SK-N-SH (cell line): ENCODE measurements at regions not wholly inside any gene's neighbourhood (a gene's known extent, or its start where the extent isn't known, plus 50 kb on each side); places are given as distances from the start of the nearest gene placed in this dataset.

Experiments used
- CTCF ChIA-PET: fragments of 300-600, 350-600 bp; formaldehyde crosslinking; extraction: SDS; loops from one replicate; lab custom pipeline; 2021; lab: Yijun Ruan, JAX
- POLR2A ChIA-PET: fragments of 350-600 bp; sonication (Branson Sonifier 250); formaldehyde crosslinking; extraction: SDS; loops from one replicate; lab custom pipeline; 2020; ENCODE audit warnings: antibody characterized with exemption, inconsistent platforms; lab: Yijun Ruan, JAX
- DNase-seq: peaks from one replicate; pipeline ENCODE4 v3.0.0; 2012
- H2AFZ ChIP-seq: fragments of 200-600 bp; sonication (generic); 2 replicates; pipeline ENCODE4 v1.8.1; 2016; ENCODE audit warnings: antibody characterized with exemption, mild to moderate bottlenecking, low read depth
- H3F3A ChIP-seq: fragments of 200-600 bp; sonication (generic); replicated peaks from 2 replicates; pipeline ENCODE3; 2016; ENCODE audit warnings: antibody characterized with exemption, mild to moderate bottlenecking; ENCODE audit not compliant: insufficient read depth
- H3K27ac ChIP-seq, 2 experiments: fragments of 200-500 bp in 1 of 2; fragments of 200-600 bp in 1 of 2; sonication (Bioruptor generic) in 1 of 2; sonication (generic), shearing (Covaris generic) in 1 of 2; 2 replicates each; pipeline versions ENCODE4 v1.5.1 to v1.6.1; 2014 to 2016; ENCODE audit warnings: low read depth in 2 of 2, inconsistent platforms in 1 of 2, low read length in 1 of 2, mild to moderate bottlenecking in 1 of 2, mixed read lengths in 1 of 2
- H3K27me3 ChIP-seq: fragments of 200-600 bp; sonication (generic), shearing (Covaris generic); 2 replicates; pipeline ENCODE4 v1.6.1; 2016; ENCODE audit warnings: mixed run types; ENCODE audit not compliant: insufficient read depth
- H3K36me3 ChIP-seq, 2 experiments: fragments of 200-500 bp in 1 of 2; fragments of 200-600 bp in 1 of 2; sonication (Bioruptor generic) in 1 of 2; sonication (generic) in 1 of 2; replicated peaks in 1 of 2; 2 replicates each; pipeline versions ENCODE3 to v1.5.1; 2014 to 2016; ENCODE audit warnings: low read length in 1 of 2, mild to moderate bottlenecking in 1 of 2; ENCODE audit not compliant: insufficient read depth in 2 of 2, control insufficient read depth in 1 of 2
- H3K4me1 ChIP-seq, 2 experiments: fragments of 200-500 bp in 1 of 2; fragments of 200-600 bp in 1 of 2; sonication (Bioruptor generic) in 1 of 2; sonication (generic), shearing (Covaris generic) in 1 of 2; 2 replicates each; pipeline versions ENCODE4 v1.5.1 to v1.6.1; 2014 to 2016; ENCODE audit warnings: low read depth in 1 of 2, low read length in 1 of 2, mixed run types in 1 of 2; ENCODE audit not compliant: insufficient read depth in 2 of 2, control insufficient read depth in 1 of 2
- H3K4me2 ChIP-seq: fragments of 200-600 bp; sonication (generic), shearing (Covaris generic); 2 replicates; pipeline ENCODE4 v1.6.1; 2017; ENCODE audit warnings: mixed run types
- H3K4me3 ChIP-seq, 2 experiments: fragments of 200-500 bp in 1 of 2; fragments of 200-600 bp in 1 of 2; sonication (Bioruptor generic) in 1 of 2; sonication (generic), shearing (Covaris generic) in 1 of 2; 2 replicates each; pipeline versions ENCODE4 v1.5.1 to v1.8.1; 2014 to 2016; ENCODE audit warnings: low read depth in 2 of 2, inconsistent platforms in 1 of 2, low read length in 1 of 2, mild to moderate bottlenecking in 1 of 2, mixed read lengths in 1 of 2, moderate library complexity in 1 of 2
- H3K79me2 ChIP-seq: fragments of 200-600 bp; sonication (generic); 2 replicates; pipeline ENCODE4 v1.8.1; 2017; ENCODE audit warnings: mild to moderate bottlenecking; ENCODE audit not compliant: insufficient read depth
- H3K9ac ChIP-seq: fragments of 200-600 bp; sonication (generic); 2 replicates; pipeline ENCODE4 v1.6.1; 2017; ENCODE audit warnings: mixed run types
- H3K9me2 ChIP-seq: fragments of 200-600 bp; sonication (generic); 2 replicates; pipeline ENCODE4 v1.6.1; 2017; ENCODE audit warnings: mixed run types
- H3K9me3 ChIP-seq: fragments of 200-600 bp; sonication (generic); 2 replicates; pipeline ENCODE4 v1.6.1; 2017; ENCODE audit warnings: mixed run types, mild to moderate bottlenecking, moderate library complexity
- H4K20me1 ChIP-seq: fragments of 200-600 bp; sonication (generic); 2 replicates; pipeline ENCODE4 v1.6.1; 2017; ENCODE audit warnings: mild to moderate bottlenecking, mixed run types; ENCODE audit not compliant: insufficient read depth
- CHD2 ChIP-seq: fragments of 150-350 bp; IDR thresholded peaks from 2 replicates; pipeline ENCODE4 v1.6.1; 2018; ENCODE audit warnings: low read length; ENCODE audit not compliant: partially characterized antibody
- EP300 ChIP-seq, 2 experiments: IDR thresholded peaks; 2 replicates each; pipeline versions ENCODE4 v1.4.0 to v1.6.1; 2012; ENCODE audit warnings: borderline replicate concordance in 1 of 2, low read depth in 1 of 2, low read length in 1 of 2
- EZH2phosphoT487 ChIP-seq: fragments of 200-600 bp; sonication (generic); IDR thresholded peaks from 2 replicates; pipeline ENCODE4 v1.6.1; 2017; ENCODE audit warnings: low read depth, mixed run types, mild to moderate bottlenecking, antibody characterized with exemption, moderate library complexity, borderline replicate concordance
- FOSL2 ChIP-seq: IDR thresholded peaks from 2 replicates; pipeline ENCODE4 v1.4.0; 2012; ENCODE audit warnings: low read depth, mild to moderate bottlenecking, moderate library complexity, borderline replicate concordance
- FOXM1 ChIP-seq: IDR thresholded peaks from 2 replicates; pipeline ENCODE4 v1.4.0; 2012; ENCODE audit warnings: low read depth, mild to moderate bottlenecking
- GABPA ChIP-seq: IDR thresholded peaks from 2 replicates; pipeline ENCODE4 v1.4.0; 2012; ENCODE audit warnings: low read depth, mild to moderate bottlenecking
- JUND ChIP-seq: IDR thresholded peaks from 2 replicates; pipeline ENCODE4 v1.4.0; 2012
- MEF2A ChIP-seq: IDR thresholded peaks from 2 replicates; pipeline ENCODE4 v1.4.0; 2012; ENCODE audit warnings: low read depth, borderline replicate concordance
- MXI1 ChIP-seq: IDR thresholded peaks from 2 replicates; pipeline ENCODE4 v1.6.1; 2012; ENCODE audit warnings: mild to moderate bottlenecking, low read depth, low read length, improper control_type of control experiment
- RAD21 ChIP-seq: IDR thresholded peaks from 2 replicates; pipeline ENCODE4 v1.6.1; 2012; ENCODE audit warnings: mild to moderate bottlenecking, low read length
- RCOR1 ChIP-seq: fragments of 150-350 bp; IDR thresholded peaks from 2 replicates; pipeline ENCODE4 v1.6.1; 2017; ENCODE audit warnings: antibody characterized with exemption, low read length
- RXRA ChIP-seq: IDR thresholded peaks from 2 replicates; pipeline ENCODE4 v1.4.0; 2012; ENCODE audit warnings: low read depth, mild to moderate bottlenecking, borderline replicate concordance
- SMC3 ChIP-seq: IDR thresholded peaks from 2 replicates; pipeline ENCODE4 v1.6.1; 2012; ENCODE audit warnings: low read depth, low read length, improper control_type of control experiment
- TCF12 ChIP-seq: IDR thresholded peaks from 2 replicates; pipeline ENCODE4 v1.4.0; 2012
- TEAD4 ChIP-seq: IDR thresholded peaks from 2 replicates; pipeline ENCODE4 v1.4.0; 2012; ENCODE audit warnings: mild to moderate bottlenecking, borderline replicate concordance; ENCODE audit not compliant: insufficient read depth
- WGBS: methylation state at CpG from one replicate; pipeline ENCODE4 v1.1.6; 2017; ENCODE audit warnings: low lambda C conversion rate; 5-methylcytosine and 5-hydroxymethylcytosine counted together
- TF ChIP-seq, protein P1 (sequence below): IDR thresholded peaks from 2 replicates; pipeline ENCODE4; 2012
- TF ChIP-seq, protein P2 (sequence below): fragments of 200-600 bp; sonication (generic); IDR thresholded peaks from 2 replicates; pipeline ENCODE4 v1.6.1; 2017; ENCODE audit warnings: antibody characterized with exemption, mild to moderate bottlenecking, moderate library complexity
- TF ChIP-seq, protein P3 (sequence below): IDR thresholded peaks from 2 replicates; pipeline ENCODE4 v1.4.0; 2012; ENCODE audit warnings: low read depth
- TF ChIP-seq, protein P4 (sequence below): IDR thresholded peaks from 2 replicates; pipeline ENCODE4 v1.4.0; 2012; ENCODE audit warnings: low read depth, borderline replicate concordance
- TF ChIP-seq, protein P5 (sequence below): IDR thresholded peaks from 2 replicates; pipeline ENCODE4 v1.6.1; 2012; ENCODE audit warnings: mild to moderate bottlenecking, low read depth, low read length, moderate library complexity

DNA sequence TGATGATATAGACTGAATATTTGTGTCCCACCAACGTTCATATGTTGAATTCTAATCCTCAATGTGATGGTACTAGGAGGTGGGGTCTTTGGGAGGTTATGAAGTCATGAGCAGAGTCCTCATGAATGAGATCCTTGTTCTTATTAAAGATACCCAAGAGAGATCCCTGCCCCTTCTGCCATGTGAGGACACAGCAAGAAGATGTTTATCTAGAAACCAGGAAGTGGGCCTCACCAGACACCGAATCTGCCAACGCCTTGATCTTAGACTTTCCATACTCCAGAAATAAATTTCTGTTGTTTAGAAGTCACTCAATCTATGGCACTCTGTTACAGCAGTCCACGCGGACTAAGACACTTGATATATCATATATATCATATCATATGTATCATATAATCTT is 67.7 kb upstream of the GCM1 start:
- H3K27me3 ChIP-seq = no peaks in the 10 kb centered on the region
- no peak overlapping the region for H3K4me2 ChIP-seq
- no peak overlapping the region for H3K9ac ChIP-seq
- no peak overlapping the region for H2AFZ ChIP-seq
- CTCF ChIA-PET = interaction anchor here (0.9 kb wide), 1 partner anchor 277 kb away, joined by 3 read pairs; no protein-coding TSS in a partner anchor
- H3K36me3 ChIP-seq = no peaks in the 10 kb centered on the region
- H3K9me2 ChIP-seq = no peaks in the 10 kb centered on the region
- H4K20me1 ChIP-seq = no peaks in the 10 kb centered on the region
- TF ChIP-seq, protein P1, sequence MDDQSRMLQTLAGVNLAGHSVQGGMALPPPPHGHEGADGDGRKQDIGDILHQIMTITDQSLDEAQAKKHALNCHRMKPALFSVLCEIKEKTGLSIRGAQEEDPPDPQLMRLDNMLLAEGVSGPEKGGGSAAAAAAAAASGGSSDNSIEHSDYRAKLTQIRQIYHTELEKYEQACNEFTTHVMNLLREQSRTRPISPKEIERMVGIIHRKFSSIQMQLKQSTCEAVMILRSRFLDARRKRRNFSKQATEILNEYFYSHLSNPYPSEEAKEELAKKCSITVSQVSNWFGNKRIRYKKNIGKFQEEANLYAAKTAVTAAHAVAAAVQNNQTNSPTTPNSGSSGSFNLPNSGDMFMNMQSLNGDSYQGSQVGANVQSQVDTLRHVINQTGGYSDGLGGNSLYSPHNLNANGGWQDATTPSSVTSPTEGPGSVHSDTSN = no peak
- no peak for TF ChIP-seq RCOR1
- TF ChIP-seq EZH2phosphoT487 = no peak
- no peak for TF ChIP-seq JUND
- TF ChIP-seq, protein P2, sequence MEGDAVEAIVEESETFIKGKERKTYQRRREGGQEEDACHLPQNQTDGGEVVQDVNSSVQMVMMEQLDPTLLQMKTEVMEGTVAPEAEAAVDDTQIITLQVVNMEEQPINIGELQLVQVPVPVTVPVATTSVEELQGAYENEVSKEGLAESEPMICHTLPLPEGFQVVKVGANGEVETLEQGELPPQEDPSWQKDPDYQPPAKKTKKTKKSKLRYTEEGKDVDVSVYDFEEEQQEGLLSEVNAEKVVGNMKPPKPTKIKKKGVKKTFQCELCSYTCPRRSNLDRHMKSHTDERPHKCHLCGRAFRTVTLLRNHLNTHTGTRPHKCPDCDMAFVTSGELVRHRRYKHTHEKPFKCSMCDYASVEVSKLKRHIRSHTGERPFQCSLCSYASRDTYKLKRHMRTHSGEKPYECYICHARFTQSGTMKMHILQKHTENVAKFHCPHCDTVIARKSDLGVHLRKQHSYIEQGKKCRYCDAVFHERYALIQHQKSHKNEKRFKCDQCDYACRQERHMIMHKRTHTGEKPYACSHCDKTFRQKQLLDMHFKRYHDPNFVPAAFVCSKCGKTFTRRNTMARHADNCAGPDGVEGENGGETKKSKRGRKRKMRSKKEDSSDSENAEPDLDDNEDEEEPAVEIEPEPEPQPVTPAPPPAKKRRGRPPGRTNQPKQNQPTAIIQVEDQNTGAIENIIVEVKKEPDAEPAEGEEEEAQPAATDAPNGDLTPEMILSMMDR = no peak
- no peak for TF ChIP-seq RAD21
- no peak for TF ChIP-seq GABPA
- no peak for TF ChIP-seq TEAD4
- no peak for TF ChIP-seq CHD2
- TF ChIP-seq FOXM1 = no peak
- no peak for TF ChIP-seq RXRA
- no peak for TF ChIP-seq FOSL2
- TF ChIP-seq, protein P3, sequence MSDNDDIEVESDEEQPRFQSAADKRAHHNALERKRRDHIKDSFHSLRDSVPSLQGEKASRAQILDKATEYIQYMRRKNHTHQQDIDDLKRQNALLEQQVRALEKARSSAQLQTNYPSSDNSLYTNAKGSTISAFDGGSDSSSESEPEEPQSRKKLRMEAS = no peak
- TF ChIP-seq MXI1 = no peak
- TF ChIP-seq, protein P4, sequence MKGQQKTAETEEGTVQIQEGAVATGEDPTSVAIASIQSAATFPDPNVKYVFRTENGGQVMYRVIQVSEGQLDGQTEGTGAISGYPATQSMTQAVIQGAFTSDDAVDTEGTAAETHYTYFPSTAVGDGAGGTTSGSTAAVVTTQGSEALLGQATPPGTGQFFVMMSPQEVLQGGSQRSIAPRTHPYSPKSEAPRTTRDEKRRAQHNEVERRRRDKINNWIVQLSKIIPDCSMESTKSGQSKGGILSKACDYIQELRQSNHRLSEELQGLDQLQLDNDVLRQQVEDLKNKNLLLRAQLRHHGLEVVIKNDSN = no peak
- no peak for TF ChIP-seq TCF12
- no peak for TF ChIP-seq EP300 (IDR thresholded peaks at IDR 0.05; ENCODE audit: borderline replicate concordance in 1 of 2, low read depth in 1 of 2, low read length in 1 of 2)
- TF ChIP-seq MEF2A = no peak
- TF ChIP-seq SMC3 = no peak
- TF ChIP-seq, protein P5, sequence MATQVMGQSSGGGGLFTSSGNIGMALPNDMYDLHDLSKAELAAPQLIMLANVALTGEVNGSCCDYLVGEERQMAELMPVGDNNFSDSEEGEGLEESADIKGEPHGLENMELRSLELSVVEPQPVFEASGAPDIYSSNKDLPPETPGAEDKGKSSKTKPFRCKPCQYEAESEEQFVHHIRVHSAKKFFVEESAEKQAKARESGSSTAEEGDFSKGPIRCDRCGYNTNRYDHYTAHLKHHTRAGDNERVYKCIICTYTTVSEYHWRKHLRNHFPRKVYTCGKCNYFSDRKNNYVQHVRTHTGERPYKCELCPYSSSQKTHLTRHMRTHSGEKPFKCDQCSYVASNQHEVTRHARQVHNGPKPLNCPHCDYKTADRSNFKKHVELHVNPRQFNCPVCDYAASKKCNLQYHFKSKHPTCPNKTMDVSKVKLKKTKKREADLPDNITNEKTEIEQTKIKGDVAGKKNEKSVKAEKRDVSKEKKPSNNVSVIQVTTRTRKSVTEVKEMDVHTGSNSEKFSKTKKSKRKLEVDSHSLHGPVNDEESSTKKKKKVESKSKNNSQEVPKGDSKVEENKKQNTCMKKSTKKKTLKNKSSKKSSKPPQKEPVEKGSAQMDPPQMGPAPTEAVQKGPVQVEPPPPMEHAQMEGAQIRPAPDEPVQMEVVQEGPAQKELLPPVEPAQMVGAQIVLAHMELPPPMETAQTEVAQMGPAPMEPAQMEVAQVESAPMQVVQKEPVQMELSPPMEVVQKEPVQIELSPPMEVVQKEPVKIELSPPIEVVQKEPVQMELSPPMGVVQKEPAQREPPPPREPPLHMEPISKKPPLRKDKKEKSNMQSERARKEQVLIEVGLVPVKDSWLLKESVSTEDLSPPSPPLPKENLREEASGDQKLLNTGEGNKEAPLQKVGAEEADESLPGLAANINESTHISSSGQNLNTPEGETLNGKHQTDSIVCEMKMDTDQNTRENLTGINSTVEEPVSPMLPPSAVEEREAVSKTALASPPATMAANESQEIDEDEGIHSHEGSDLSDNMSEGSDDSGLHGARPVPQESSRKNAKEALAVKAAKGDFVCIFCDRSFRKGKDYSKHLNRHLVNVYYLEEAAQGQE = no peak
- TF ChIP-seq, all 33 proteins: peak for 0
- H3F3A ChIP-seq = no peaks in the 10 kb centered on the region
- H3K4me1 ChIP-seq = no peaks in the 10 kb centered on the region
- H3K27ac ChIP-seq = no peak overlapping the region
- H3K4me3 ChIP-seq = no peak overlapping the region
- POLR2A ChIA-PET = no interaction called here
- no peaks in the 10 kb centered on the region for H3K9me3 ChIP-seq
- no peaks in the 10 kb centered on the region for H3K79me2 ChIP-seq
- 55% methylated on average over 5 of the region's 5 CpGs for WGBS
- DNase-seq = no peak
